Limb (tissue), 2 donors: ENCODE measurements at regions not wholly inside any gene's neighbourhood (a gene's known extent, or its start where the extent isn't known, plus 50 kb on each side); places are given as distances from the start of the nearest gene placed in this dataset.
"Not testable (repeated sequence)": the region's sequence is repeated elsewhere in the genome, so short reads cannot be mapped to it uniquely, and the experiment has no call there.

ENCODE experiments used
- DNase-seq, 2 donors: peaks; one replicate each; pipeline ENCODE4 v3.0.0-alpha.2; 2016; ENCODE audit errors: extremely low spot score in 2 of 2

DNA sequence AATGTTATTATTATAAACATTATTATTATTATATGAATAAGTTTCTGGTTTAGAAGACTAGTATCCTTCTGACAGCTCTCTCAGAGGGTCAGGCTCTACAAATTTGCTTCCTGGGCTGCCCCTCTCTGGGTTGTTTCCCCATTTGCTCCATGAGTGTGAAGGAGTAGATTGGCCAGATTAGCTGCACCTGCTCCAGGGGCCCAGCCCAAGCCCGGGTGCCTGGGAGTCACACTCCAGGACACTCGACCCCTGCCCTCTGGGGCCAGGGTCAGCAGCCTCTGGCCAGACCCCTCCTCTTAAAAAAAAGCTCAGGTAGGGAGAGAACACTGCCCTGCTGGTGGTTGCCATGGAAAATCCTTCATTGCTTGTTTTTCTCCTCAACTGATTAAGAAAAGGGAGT lies 169.0 kb upstream of the FOXD4L5 start:
- not testable (repeated sequence) for DNase-seq

DNA sequence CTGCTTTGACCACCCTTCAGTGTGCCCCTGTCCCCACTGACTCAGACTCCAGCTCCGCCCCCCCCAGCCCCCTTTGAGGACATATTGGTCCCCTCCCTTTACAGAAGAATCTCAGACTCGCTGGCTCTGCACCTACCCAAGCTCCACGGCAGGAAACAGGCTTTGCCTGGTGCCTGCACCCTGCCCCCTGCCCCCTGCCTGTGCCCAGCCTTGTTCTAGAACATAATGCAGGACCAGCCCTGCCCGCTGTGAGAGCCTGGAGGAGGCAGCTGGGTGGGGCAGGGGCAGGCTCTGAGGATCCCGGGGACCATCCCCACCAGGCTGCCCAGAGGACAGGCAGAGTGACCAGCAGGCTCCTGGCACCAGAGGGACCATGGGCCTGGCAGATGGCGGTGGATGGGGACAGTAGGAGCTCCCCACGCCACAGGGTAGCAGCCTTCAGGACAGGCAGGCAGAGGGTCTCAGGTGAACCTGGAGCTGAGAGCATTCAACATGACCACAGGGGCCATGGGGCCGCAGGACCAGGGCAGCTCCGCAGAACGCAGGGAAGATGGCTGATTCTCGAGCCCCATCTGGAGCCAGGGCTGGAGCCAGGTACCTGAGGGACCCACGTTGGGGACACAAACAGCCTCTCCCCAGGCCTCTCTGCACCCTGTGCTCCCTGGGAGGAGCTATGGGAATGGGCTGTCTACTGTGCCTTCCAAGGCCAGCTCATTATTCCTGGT lies 165.0 kb upstream of the FOXD4L5 start:
- not testable (repeated sequence) for DNase-seq

GRCh38 chr9:65449423-65449822 lies 164.4 kb upstream of the FOXD4L5 start:
- no peak for DNase-seq

- DNase-seq = not testable (repeated sequence)
Measured at GRCh38 chr9:65447146-65447545, 162.1 kb upstream of the FOXD4L5 start.

- DNase-seq = not testable (repeated sequence)
Measured at GRCh38 chr9:65445991-65446390, 161.0 kb upstream of the FOXD4L5 start.

DNA sequence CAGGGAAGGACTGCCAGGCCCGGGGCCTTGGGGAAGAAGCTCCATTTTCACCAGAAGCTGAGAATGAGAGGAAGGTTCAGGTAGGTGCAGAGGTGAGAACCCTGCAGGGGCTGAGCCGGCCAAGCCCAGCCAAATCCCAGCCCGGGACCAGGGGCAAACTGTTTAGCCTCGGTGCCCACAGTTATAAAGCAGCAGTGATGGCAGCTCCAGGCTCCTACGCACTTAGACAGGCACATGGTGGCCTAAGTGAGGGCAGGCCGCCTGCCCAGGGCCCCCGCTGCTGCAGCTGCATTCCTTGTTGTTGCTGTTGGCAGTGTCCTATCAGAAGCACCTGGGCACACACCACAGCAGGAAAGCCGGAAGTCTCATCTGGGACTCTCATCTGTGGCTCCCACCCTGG lies 159.9 kb upstream of the FOXD4L5 start:
- no peak for DNase-seq

DNA sequence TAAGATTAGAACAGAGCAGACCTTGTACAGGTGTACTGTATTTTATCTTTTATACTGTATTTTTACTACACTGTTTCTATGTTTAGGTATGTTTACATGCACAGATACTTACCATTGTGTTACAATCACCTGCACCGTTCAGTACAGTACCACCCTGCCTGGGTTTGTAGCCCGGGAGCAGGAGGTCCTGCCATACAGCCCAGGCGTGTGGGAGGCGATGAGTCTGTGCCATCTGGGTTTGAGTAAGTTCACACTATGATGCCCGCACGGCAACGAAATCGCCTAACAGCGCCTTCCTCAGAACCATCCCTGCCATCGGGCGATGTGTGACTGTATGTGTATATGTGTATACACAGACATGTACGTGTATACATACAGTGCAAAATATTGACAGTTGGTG lies 157.1 kb upstream of the FOXD4L5 start:
- DNase-seq = not testable (repeated sequence)

- DNase-seq = not testable (repeated sequence)
Measured at GRCh38 chr9:65441324-65441920, 156.4 kb upstream of the FOXD4L5 start.

DNA sequence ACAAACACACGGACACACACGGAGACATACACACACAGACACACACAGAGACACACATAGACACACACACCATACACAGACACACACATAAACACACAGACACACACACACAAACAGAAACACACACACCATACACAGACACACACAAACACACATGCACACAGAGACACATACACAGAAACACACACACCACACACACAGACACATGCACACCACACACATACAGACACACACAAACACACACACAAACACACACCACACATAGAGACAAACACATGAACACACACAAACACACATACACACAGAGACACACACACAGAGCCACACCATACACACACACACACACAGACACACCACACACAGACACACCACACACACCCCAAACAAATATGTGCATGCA lies 152.7 kb upstream of the FOXD4L5 start:
- no peak for DNase-seq

DNA sequence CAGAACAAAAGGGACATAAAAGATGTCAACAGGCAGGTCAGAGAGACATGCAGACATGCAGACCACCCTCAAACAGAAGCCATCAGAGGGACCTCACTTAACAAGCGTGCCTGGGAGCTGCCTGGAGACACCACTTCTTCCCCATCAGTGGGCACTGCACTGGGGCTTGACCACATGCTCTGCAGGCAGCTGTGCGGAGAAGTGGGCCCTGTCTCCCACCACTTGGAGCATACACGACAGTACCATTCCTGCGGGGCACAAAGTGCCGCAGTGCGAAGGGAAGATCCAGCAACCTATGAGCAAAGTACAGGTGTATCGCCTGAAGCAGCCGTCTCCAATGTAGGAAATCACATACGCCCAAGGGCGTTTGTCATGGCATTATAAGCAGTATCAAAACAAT lies 150.5 kb upstream of the FOXD4L5 start:
- DNase-seq = no peak

DNA sequence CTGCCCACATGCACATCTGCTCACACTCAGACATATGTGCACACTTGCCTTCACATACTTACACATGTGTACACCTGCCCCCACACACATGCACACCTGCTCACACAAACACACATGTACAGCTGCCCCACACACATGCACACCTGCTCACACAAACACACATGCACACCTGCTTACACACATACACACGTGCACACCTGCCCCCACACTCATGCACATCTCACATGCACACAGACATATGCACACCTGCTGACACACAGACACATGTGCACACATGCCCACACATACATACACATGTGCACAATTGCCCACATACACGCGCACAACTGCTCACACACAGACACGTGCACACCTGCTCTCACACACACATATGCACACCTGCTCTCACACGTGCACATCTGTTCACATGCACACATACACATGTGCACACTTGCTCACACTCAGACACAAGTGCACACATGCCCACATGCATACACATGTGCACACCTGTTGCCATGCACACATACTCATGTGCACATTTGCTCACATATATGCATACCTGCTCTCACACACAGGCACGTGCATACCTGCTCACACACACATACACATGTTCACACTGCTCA lies 147.8 kb upstream of the FOXD4L5 start:
- no peak for DNase-seq

- DNase-seq = no peak
Measured at GRCh38 chr9:65432051-65432450, 147.0 kb upstream of the FOXD4L5 start.

- no peak for DNase-seq
Measured at GRCh38 chr9:65430221-65430620, 145.2 kb upstream of the FOXD4L5 start.

- not testable (repeated sequence) for DNase-seq
Measured at GRCh38 chr9:65427361-65427760, 142.4 kb upstream of the FOXD4L5 start.

GRCh38 chr9:65426813-65427212 lies 141.8 kb upstream of the FOXD4L5 start:
- DNase-seq = not testable (repeated sequence)

DNA sequence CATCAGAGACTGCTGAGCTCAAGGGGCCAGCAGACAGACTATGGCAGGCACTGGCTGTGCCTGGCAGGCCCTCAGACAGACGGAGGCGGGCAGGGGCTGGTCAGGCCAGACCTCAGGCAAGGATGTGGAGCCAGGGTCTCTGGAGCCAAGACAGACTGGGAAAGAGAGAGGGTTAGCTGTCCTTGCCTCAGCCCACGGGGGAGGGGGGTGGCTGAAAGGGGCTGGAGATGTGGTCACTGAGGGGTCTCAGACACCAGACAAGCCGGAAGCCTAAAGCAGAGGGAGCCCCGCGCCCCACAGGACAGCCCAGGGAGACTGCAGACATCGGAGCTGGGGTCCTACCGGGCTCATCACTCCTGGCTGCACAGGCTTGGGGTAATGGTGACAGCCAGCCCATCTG lies 141.2 kb upstream of the FOXD4L5 start:
- no peak for DNase-seq

DNA sequence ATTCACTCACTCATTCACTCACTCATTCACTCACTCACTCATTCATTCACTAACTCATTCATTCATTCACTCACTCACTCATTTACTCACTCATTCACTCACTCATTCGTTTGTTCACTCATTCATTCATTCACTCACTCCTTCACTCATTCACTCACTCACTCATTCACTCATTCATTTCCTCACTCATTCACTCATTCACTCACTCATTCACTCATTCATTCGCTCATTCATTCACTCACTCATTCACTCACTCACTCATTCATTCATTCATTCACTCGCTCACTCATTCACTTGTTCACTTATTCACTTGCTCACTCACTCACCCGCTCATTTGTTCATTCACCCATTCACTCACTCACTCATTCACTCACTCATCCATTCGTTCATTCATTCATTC lies 140.2 kb upstream of the FOXD4L5 start:
- not testable (repeated sequence) for DNase-seq

- DNase-seq = not testable (repeated sequence)
Measured at GRCh38 chr9:65424437-65424984, 139.5 kb upstream of the FOXD4L5 start.

- not testable (repeated sequence) for DNase-seq
Measured at GRCh38 chr9:65423691-65424436, 138.9 kb upstream of the FOXD4L5 start.

DNA sequence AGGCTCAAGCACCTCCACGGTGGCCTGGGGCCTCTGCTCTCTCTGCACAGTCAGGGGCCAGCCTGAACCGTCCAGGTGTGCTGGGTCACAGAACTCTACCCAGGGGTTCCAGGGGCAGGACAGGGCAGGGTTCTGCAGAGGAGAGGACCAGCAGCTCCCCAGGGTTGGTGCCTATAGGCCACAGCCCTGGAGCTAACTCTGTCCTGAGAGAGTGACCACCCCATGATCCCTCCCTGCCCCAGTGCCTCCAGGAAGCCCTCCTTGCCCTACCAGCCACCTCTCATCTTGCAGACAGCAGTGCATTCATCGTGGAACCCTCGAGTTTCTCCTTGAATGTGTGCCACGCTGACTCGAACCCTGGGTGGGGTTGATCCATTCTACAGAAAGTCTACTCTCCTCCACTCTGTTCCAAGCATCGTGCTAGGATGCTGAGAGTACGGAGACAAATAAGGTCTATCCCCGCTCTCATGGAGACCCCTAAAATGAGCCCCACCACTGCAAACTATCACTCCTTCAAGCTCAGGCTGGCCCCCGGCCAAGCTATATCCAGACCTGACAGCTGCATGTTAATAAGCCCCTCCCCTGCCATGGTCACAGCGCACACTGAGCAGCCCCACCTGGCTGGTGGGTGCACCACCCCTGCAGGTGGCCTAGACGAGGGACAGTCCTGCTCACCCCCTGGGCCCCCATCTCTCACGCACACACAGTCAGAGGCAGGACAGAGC lies 138.1 kb upstream of the FOXD4L5 start:
- DNase-seq = not testable (repeated sequence)

GRCh38 chr9:65421486-65421885 lies 136.5 kb upstream of the FOXD4L5 start:
- not testable (repeated sequence) for DNase-seq
